GM12872 (cell line): ENCODE measurements at regions not wholly inside any gene's neighbourhood (a gene's known extent, or its start where the extent isn't known, plus 50 kb on each side); places are given as distances from the start of the nearest gene placed in this dataset.

ENCODE experiments used
- CTCF ChIP-seq: IDR thresholded peaks from 3 replicates; pipeline ENCODE4 v1.5.1; 2011; ENCODE audit warnings: low read depth, mild to moderate bottlenecking, low read length, moderate library complexity; ENCODE audit not compliant: insufficient read depth

GRCh38 chr10:45075216-45075615, 74.5 kb downstream of the ZNF22 start:
- TF ChIP-seq CTCF: no peak

GRCh38 chr10:45075826-45076380, 75.2 kb downstream of the ZNF22 start:
- no peak for TF ChIP-seq CTCF

GRCh38 chr10:45076891-45077290, 76.2 kb downstream of the ZNF22 start:
- no peak for TF ChIP-seq CTCF

GRCh38 chr10:45080331-45080730, 79.6 kb downstream of the ZNF22 start:
- TF ChIP-seq CTCF: no peak

- TF ChIP-seq CTCF: no peak
These were observed 81.5 kb downstream of the ZNF22 start for GRCh38 chr10:45082176-45082575.

GRCh38 chr10:45091968-45092367, 91.2 kb downstream of the ZNF22 start:
- TF ChIP-seq CTCF: no peak

GRCh38 chr10:45093945-45094344, 93.2 kb downstream of the ZNF22 start:
- TF ChIP-seq CTCF: no peak
